ENCODE measurements at regions not wholly inside any gene's neighbourhood (a gene's known extent, or its start where the extent isn't known, plus 50 kb on each side); places are given as distances from the start of the nearest gene placed in this dataset.

DNA sequence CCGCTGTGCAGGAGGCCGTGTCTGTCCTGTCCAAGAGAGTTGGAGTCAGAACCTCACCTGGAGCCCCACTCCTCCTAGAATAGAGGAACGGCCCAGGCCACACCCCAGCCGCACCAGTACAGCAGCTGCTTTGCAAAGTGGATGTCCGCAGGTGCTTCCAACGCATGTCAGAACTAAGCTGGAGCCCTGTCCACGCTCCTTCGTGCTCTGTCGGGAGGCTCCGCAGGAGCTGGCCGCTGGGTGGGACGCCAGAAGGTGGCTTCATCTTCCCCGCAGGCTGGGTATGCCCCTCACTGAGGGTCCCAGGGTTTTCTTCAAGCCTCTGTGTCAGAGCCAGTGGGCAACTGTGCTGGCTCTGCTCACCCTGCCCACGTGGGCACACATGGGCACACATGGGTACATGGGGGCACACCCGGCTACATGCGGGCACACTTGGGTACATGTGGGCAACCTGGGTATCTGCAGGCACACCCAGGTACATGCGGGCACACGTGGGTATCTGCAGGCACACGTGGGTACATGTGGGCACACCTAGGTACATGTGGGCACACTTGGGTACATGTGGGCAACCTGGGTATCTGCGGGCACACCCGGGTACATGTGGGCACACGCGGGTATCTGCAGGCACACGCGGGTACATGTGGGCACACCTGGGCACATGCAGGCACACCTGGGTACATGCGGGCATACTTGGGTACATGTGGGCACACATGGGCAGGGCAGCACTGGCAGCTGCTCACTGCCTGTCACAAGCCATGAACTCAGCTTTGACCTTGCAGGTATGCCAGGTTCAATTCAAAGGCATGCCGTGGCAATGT lies 67.1 kb upstream of the CTDP1 start:
- TF ChIP-seq, protein P1, sequence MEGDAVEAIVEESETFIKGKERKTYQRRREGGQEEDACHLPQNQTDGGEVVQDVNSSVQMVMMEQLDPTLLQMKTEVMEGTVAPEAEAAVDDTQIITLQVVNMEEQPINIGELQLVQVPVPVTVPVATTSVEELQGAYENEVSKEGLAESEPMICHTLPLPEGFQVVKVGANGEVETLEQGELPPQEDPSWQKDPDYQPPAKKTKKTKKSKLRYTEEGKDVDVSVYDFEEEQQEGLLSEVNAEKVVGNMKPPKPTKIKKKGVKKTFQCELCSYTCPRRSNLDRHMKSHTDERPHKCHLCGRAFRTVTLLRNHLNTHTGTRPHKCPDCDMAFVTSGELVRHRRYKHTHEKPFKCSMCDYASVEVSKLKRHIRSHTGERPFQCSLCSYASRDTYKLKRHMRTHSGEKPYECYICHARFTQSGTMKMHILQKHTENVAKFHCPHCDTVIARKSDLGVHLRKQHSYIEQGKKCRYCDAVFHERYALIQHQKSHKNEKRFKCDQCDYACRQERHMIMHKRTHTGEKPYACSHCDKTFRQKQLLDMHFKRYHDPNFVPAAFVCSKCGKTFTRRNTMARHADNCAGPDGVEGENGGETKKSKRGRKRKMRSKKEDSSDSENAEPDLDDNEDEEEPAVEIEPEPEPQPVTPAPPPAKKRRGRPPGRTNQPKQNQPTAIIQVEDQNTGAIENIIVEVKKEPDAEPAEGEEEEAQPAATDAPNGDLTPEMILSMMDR (IDR thresholded peaks at IDR 0.05) = no peak
- TF ChIP-seq POLR2A (IDR thresholded peaks at IDR 0.05) = no peak
